GM12875 (cell line): ENCODE measurements at regions not wholly inside any gene's neighbourhood (a gene's known extent, or its start where the extent isn't known, plus 50 kb on each side); places are given as distances from the start of the nearest gene placed in this dataset.

Source experiments
- H3K4me3 ChIP-seq: one replicate; pipeline ENCODE4 v1.5.1; 2011; ENCODE audit warnings: low read depth, low read length, control low read depth
- CTCF ChIP-seq: IDR thresholded peaks from 2 replicates; pipeline ENCODE4 v1.5.1; 2011; ENCODE audit warnings: low read depth, mild to moderate bottlenecking, control low read depth, inconsistent platforms, low read length, moderate library complexity, borderline replicate concordance; ENCODE audit not compliant: insufficient read depth

- no peak overlapping the region for H3K4me3 ChIP-seq
- no peak for TF ChIP-seq CTCF
Measured at GRCh38 chr20:39879296-39879695, 809.7 kb downstream of the MAFB start.

- no peak for TF ChIP-seq CTCF
- no peak overlapping the region for H3K4me3 ChIP-seq
Measured at GRCh38 chr20:39878809-39879208, 810.2 kb downstream of the MAFB start.

GRCh38 chr20:39878320-39878719, 810.7 kb downstream of the MAFB start:
- TF ChIP-seq CTCF: no peak
- H3K4me3 ChIP-seq: no peak overlapping the region

- H3K4me3 ChIP-seq: no peak overlapping the region
Measured at GRCh38 chr20:39877788-39878187, 811.2 kb downstream of the MAFB start.

GRCh38 chr20:39876976-39877635, 811.9 kb downstream of the MAFB start:
- H3K4me3 ChIP-seq: no peak overlapping the region
- no peak for TF ChIP-seq CTCF

More at GRCh38 chr20:39877788-39878187, 811.2 kb downstream of the MAFB start:
- no peak for TF ChIP-seq CTCF

GRCh38 chr20:39875492-39876110, 813.4 kb downstream of the MAFB start:
- no peak overlapping the region for H3K4me3 ChIP-seq
- TF ChIP-seq CTCF: no peak
